ENCODE measurements at regions not wholly inside any gene's neighbourhood (a gene's known extent, or its start where the extent isn't known, plus 50 kb on each side); places are given as distances from the start of the nearest gene placed in this dataset.

- TF ChIP-seq CTCF (conservative IDR thresholded peaks at IDR 0.05) (no peak), ZFX (IDR thresholded peaks at IDR 0.05) (no peak)
These were observed 262.9 kb upstream of the PROX1 start for GRCh38 chr1:213724640-213725536.
